ENCODE measurements at regions not wholly inside any gene's neighbourhood (a gene's known extent, or its start where the extent isn't known, plus 50 kb on each side); places are given as distances from the start of the nearest gene placed in this dataset.

DNA sequence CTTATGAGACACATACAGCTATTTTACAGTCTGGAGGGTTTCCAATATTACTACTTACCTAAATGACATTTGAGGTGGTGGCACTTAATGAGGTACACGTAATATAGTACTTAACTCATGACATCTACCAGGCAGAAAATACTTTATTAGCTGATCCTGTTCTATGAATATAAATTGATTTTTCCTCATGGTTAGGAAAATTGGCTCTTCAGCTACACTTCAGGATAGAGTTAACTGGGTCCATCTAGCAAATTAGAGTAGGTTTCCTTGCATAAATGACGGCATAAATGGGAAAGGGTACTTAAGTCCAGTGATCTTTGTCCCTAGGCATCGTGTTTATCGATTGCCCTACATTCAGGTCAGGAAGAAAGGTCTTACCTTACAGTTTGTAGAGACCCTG, 988.8 kb upstream of the TMPRSS15 start:
- TF ChIP-seq TAF1 (IDR thresholded peaks at IDR 0.05; ENCODE audit: low read depth) (no peak), ZBTB7A (IDR thresholded peaks at IDR 0.05; ENCODE audit: low read depth) (no peak), FOXM1 (IDR thresholded peaks at IDR 0.05; ENCODE audit: borderline replicate concordance, low read depth) (no peak), EP300 (IDR thresholded peaks at IDR 0.05; ENCODE audit: borderline replicate concordance) (no peak), CREB1 (IDR thresholded peaks at IDR 0.05; ENCODE audit: low read depth) (no peak), RAD21 (IDR thresholded peaks at IDR 0.05; ENCODE audit: low read depth) (no peak), NFIC (IDR thresholded peaks at IDR 0.05) (no peak), CEBPB (IDR thresholded peaks at IDR 0.05) (no peak), TCF12 (IDR thresholded peaks at IDR 0.05; ENCODE audit: low read depth) (no peak)
- TF ChIP-seq, protein P1, sequence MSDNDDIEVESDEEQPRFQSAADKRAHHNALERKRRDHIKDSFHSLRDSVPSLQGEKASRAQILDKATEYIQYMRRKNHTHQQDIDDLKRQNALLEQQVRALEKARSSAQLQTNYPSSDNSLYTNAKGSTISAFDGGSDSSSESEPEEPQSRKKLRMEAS (IDR thresholded peaks at IDR 0.05): no peak
